HCT116 (cell line): ENCODE measurements at regions not wholly inside any gene's neighbourhood (a gene's known extent, or its start where the extent isn't known, plus 50 kb on each side); places are given as distances from the start of the nearest gene placed in this dataset.

Experiments used
- ATAC-seq: fragments of 200-7000 bp; cut with Tn5 transposase; 2 replicates; pipeline ENCODE4 v1.9.1; 2020; ENCODE audit warnings: mild to moderate bottlenecking, moderate library complexity
- BruUV-seq: library from RNA; stranded (reverse); fragments of 400-500 nt; replicated peaks from 2 replicates; lab custom pipeline; 2021; lab: Mats Ljungman, UMichigan
- CTCF ChIA-PET: fragments of 300-600 bp; sonication (Branson Sonifier 250); formaldehyde crosslinking; loops from one replicate; lab custom pipeline; 2021; ENCODE audit warnings: antibody characterized with exemption; lab: Charles Lee
- POLR2A ChIA-PET: fragments of 300-600, 350-600 bp; sonication (Branson Sonifier 250); formaldehyde crosslinking; loops from one replicate; lab custom pipeline; 2021; ENCODE audit warnings: antibody characterized with exemption; lab: Charles Lee
- RAD21 ChIA-PET, 2 experiments: fragments of 300-600 bp; sonication (Branson Sonifier 250); formaldehyde crosslinking; loops; one replicate each; lab custom pipeline; 2023; ENCODE audit warnings: low total read pairs in 2 of 2; ENCODE audit not compliant: uncharacterized antibody in 2 of 2, unreplicated experiment in 2 of 2, low non-redundant PET in 1 of 2; lab: Charles Lee
- DNase-seq: peaks from one replicate; pipeline ENCODE4 v3.0.0-alpha.2; 2010; ENCODE audit warnings: low read depth, low spot score
- H2AFZ ChIP-seq: fragments of 200-600 bp; shearing (Covaris generic), sonication (generic); 2 replicates; pipeline ENCODE4 v1.6.1; 2017; ENCODE audit warnings: low read depth, mixed run types, mixed read lengths, antibody characterized with exemption, low read length; ENCODE audit not compliant: poor library complexity, severe bottlenecking
- H3K27ac ChIP-seq: 2 replicates; pipeline ENCODE4 v1.5.1; 2012; ENCODE audit warnings: low read depth, low read length
- H3K27me3 ChIP-seq: fragments of 200-600 bp; sonication (generic); 2 replicates; pipeline ENCODE4 v1.6.1; 2016; ENCODE audit warnings: mixed run types, low read length, mixed read lengths; ENCODE audit not compliant: insufficient read depth
- H3K36me3 ChIP-seq, 2 experiments: fragments of 200-500 bp in 1 of 2; fragments of 200-600 bp in 1 of 2; sonication (Bioruptor generic) in 1 of 2; sonication (generic) in 1 of 2; 2 replicates each; pipeline versions ENCODE4 v1.5.1 to v1.6.1; 2014 to 2016; ENCODE audit warnings: low read length in 2 of 2, inconsistent platforms in 1 of 2, mixed read lengths in 1 of 2, mixed run types in 1 of 2; ENCODE audit not compliant: insufficient read depth in 2 of 2, control insufficient read depth in 1 of 2
- H3K4me1 ChIP-seq, 2 experiments: fragments of 200-600 bp in 1 of 2; sonication (generic) in 1 of 2; 2 replicates each; pipeline versions ENCODE4 v1.5.1 to v1.6.1; 2012 to 2017; ENCODE audit warnings: low read length in 2 of 2, inconsistent platforms in 1 of 2, mild to moderate bottlenecking in 1 of 2, mixed read lengths in 1 of 2, mixed run types in 1 of 2, moderate library complexity in 1 of 2; ENCODE audit not compliant: insufficient read depth in 2 of 2, control insufficient read depth in 1 of 2
- H3K4me2 ChIP-seq: fragments of 200-600 bp; sonication (generic); 2 replicates; pipeline ENCODE4 v1.6.1; 2017; ENCODE audit warnings: mixed run types, low read length, mixed read lengths
- H3K4me3 ChIP-seq, 2 experiments: fragments of 200-600 bp in 1 of 2; sonication (generic) in 1 of 2; replicated peaks in 1 of 2; 2 replicates each; pipeline ENCODE4 v1.5.1; 2011 to 2016; ENCODE audit warnings: low read length in 2 of 2, control low read depth in 1 of 2, low read depth in 1 of 2, mild to moderate bottlenecking in 1 of 2, mixed read lengths in 1 of 2, mixed run types in 1 of 2
- H3K79me2 ChIP-seq: fragments of 200-600 bp; sonication (generic); 2 replicates; pipeline ENCODE4 v1.6.1; 2017; ENCODE audit warnings: mild to moderate bottlenecking, mixed run types, low read length, moderate library complexity, mixed read lengths; ENCODE audit not compliant: insufficient read depth
- H3K9ac ChIP-seq: fragments of 200-600 bp; sonication (generic); 2 replicates; pipeline ENCODE4 v1.6.1; 2016; ENCODE audit warnings: low read length, mixed read lengths
- H3K9me2 ChIP-seq: fragments of 200-600 bp; sonication (generic), shearing (Covaris generic); 2 replicates; pipeline ENCODE4 v1.6.1; 2017; ENCODE audit warnings: mixed run types, mild to moderate bottlenecking, moderate library complexity; ENCODE audit not compliant: insufficient read depth
- H3K9me3 ChIP-seq, 2 experiments: fragments of 200-500 bp in 1 of 2; fragments of 200-600 bp in 1 of 2; sonication (Bioruptor generic) in 1 of 2; sonication (generic) in 1 of 2; 2 replicates each; pipeline ENCODE4 v1.6.1; 2014 to 2017; ENCODE audit warnings: low read length in 2 of 2, mixed read lengths in 2 of 2, inconsistent platforms in 1 of 2, low read depth in 1 of 2, mild to moderate bottlenecking in 1 of 2, mixed run types in 1 of 2, moderate library complexity in 1 of 2; ENCODE audit not compliant: control insufficient read depth in 1 of 2, insufficient read depth in 1 of 2
- H4K20me1 ChIP-seq: fragments of 200-600 bp; sonication (generic), shearing (Covaris generic); 2 replicates; pipeline ENCODE4 v1.6.1; 2017; ENCODE audit warnings: mixed run types, mild to moderate bottlenecking, moderate library complexity; ENCODE audit not compliant: insufficient read depth
- CBX3 ChIP-seq: IDR thresholded peaks from 2 replicates; pipeline ENCODE4 v1.6.1; 2012; ENCODE audit warnings: low read depth
- CEBPB ChIP-seq: IDR thresholded peaks from 2 replicates; pipeline ENCODE4 v1.6.1; 2012; ENCODE audit warnings: low read depth
- EGR1 ChIP-seq: IDR thresholded peaks from 2 replicates; pipeline ENCODE4 v1.6.1; 2012; ENCODE audit warnings: low read depth
- EZH2 ChIP-seq: fragments of 200-600 bp; sonication (generic); IDR thresholded peaks from 2 replicates; pipeline ENCODE4 v1.6.1; 2017; ENCODE audit warnings: antibody characterized with exemption, mixed run types
- EZH2phosphoT487 ChIP-seq: fragments of 200-600 bp; IDR thresholded peaks from 2 replicates; pipeline ENCODE4 v1.6.1; 2018; ENCODE audit warnings: antibody characterized with exemption, borderline replicate concordance
- POLR2AphosphoS5 ChIP-seq: IDR thresholded peaks from 2 replicates; pipeline ENCODE4 v1.6.1; 2011; ENCODE audit warnings: mild to moderate bottlenecking, low read depth, low read length, moderate library complexity
- RAD21 ChIP-seq: IDR thresholded peaks from 2 replicates; pipeline ENCODE4 v1.6.1; 2012; ENCODE audit warnings: low read depth, mild to moderate bottlenecking
- SIN3A ChIP-seq: IDR thresholded peaks from 2 replicates; pipeline ENCODE4 v1.6.1; 2012; ENCODE audit warnings: low read depth
- SP1 ChIP-seq: IDR thresholded peaks from 2 replicates; pipeline ENCODE4 v1.6.1; 2012; ENCODE audit warnings: low read depth
- YY1 ChIP-seq: IDR thresholded peaks from 2 replicates; pipeline ENCODE4 v1.6.1; 2011; ENCODE audit warnings: low read length, low read depth, moderate library complexity, mild to moderate bottlenecking; ENCODE audit not compliant: insufficient replicate concordance; ENCODE audit errors: extremely low read depth
- ZFX ChIP-seq: fragments of 450-650 bp; IDR thresholded peaks from 2 replicates; pipeline ENCODE4 v1.6.1; 2017
- intact Hi-C: fragments of 100-400 bp; cut with micrococcal nuclease; formaldehyde crosslinking; loops from 2 replicates; pipeline ENCODE4 v1.10.0; 2022
- TF ChIP-seq, protein P1 (sequence below): IDR thresholded peaks from 2 replicates; pipeline ENCODE4 v1.6.1; 2011; ENCODE audit warnings: mild to moderate bottlenecking, low read length, moderate library complexity; ENCODE audit not compliant: insufficient replicate concordance; ENCODE audit errors: extremely low read depth
- TF ChIP-seq, protein P2 (sequence below): IDR thresholded peaks from 2 replicates; pipeline ENCODE4 v1.6.1; 2012
- TF ChIP-seq, protein P3 (sequence below): IDR thresholded peaks from 2 replicates; pipeline ENCODE4 v1.6.1; 2012; ENCODE audit warnings: low read depth

DNA sequence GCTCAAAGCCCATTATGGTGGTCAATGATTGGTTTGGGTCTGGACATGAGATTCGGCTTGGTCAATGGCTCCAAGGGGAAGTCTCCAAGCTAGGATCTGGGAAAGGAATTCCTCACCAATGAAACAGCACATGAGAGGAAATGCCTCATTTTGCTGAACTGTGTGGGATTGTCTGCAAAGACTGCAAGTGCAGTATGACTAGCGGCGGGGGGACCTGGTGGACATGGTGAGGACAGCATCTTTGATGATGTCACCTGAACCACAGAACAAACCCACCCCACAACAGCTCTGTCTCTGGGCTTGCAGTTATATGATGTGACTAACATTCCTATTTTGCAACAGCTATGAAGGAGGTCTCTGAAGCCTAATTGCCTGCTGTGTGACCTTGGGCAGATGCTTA, 50.6 kb upstream of the NKD1 start:
- H2AFZ ChIP-seq = no peak overlapping the region
- no peaks in the 10 kb centered on the region for H3K9me2 ChIP-seq
- BruUV-seq = no TSS peak
- no peaks in the 10 kb centered on the region for H4K20me1 ChIP-seq
- ATAC-seq (no peak; the same call in 1 of the 2 replicates), DNase-seq (no peak)
- H3K36me3 ChIP-seq = no peaks in the 10 kb centered on the region
- H3K27me3 ChIP-seq = no peaks in the 10 kb centered on the region
- H3K9me3 ChIP-seq = no peaks in the 10 kb centered on the region
- POLR2A ChIA-PET = no interaction called here
- intact Hi-C loops = no loop called here
- no peaks in the 10 kb centered on the region for H3K79me2 ChIP-seq
- H3K4me3 ChIP-seq = no peak overlapping the region
- RAD21 ChIA-PET = no interaction called here
- no peak overlapping the region for H3K4me2 ChIP-seq
- no peak overlapping the region for H3K9ac ChIP-seq
- TF ChIP-seq POLR2AphosphoS5 = no peak
- TF ChIP-seq SP1 = no peak
- CTCF ChIA-PET = no interaction called here
- no peaks in the 10 kb centered on the region for H3K4me1 ChIP-seq
- no peak overlapping the region for H3K27ac ChIP-seq

DNA sequence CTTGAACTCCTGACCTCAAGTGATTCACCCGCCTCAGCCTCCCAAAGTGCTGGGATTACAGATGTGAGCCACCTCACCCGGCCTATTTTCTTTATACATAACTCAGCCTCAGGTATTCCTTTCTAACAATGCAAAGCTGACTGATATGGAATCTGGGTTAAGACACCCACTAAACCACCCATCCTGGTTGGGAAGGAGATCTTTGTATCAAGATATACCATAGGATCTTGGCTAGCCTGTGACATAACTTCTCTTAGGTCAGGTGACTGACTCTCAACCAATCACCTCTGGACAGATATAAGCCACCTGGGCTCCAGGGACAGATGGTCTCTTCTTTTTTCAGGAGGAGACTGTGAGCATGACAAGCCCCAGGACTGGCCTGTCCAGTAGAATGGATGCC, 51.2 kb upstream of the NKD1 start:
- H3K4me1 ChIP-seq = no peaks in the 10 kb centered on the region
- H3K9me2 ChIP-seq = no peaks in the 10 kb centered on the region
- H4K20me1 ChIP-seq = no peaks in the 10 kb centered on the region
- no peak overlapping the region for H3K4me3 ChIP-seq
- intact Hi-C loops = no loop called here
- H3K36me3 ChIP-seq = no peaks in the 10 kb centered on the region
- no peak for TF ChIP-seq ZFX
- no peak for TF ChIP-seq EGR1
- no peak for TF ChIP-seq RAD21
- TF ChIP-seq YY1 = no peak
- TF ChIP-seq, protein P1, sequence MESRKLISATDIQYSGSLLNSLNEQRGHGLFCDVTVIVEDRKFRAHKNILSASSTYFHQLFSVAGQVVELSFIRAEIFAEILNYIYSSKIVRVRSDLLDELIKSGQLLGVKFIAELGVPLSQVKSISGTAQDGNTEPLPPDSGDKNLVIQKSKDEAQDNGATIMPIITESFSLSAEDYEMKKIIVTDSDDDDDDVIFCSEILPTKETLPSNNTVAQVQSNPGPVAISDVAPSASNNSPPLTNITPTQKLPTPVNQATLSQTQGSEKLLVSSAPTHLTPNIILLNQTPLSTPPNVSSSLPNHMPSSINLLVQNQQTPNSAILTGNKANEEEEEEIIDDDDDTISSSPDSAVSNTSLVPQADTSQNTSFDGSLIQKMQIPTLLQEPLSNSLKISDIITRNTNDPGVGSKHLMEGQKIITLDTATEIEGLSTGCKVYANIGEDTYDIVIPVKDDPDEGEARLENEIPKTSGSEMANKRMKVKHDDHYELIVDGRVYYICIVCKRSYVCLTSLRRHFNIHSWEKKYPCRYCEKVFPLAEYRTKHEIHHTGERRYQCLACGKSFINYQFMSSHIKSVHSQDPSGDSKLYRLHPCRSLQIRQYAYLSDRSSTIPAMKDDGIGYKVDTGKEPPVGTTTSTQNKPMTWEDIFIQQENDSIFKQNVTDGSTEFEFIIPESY = no peak
- no peak for TF ChIP-seq SIN3A
- TF ChIP-seq, protein P2, sequence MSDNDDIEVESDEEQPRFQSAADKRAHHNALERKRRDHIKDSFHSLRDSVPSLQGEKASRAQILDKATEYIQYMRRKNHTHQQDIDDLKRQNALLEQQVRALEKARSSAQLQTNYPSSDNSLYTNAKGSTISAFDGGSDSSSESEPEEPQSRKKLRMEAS = no peak
- TF ChIP-seq, protein P3, sequence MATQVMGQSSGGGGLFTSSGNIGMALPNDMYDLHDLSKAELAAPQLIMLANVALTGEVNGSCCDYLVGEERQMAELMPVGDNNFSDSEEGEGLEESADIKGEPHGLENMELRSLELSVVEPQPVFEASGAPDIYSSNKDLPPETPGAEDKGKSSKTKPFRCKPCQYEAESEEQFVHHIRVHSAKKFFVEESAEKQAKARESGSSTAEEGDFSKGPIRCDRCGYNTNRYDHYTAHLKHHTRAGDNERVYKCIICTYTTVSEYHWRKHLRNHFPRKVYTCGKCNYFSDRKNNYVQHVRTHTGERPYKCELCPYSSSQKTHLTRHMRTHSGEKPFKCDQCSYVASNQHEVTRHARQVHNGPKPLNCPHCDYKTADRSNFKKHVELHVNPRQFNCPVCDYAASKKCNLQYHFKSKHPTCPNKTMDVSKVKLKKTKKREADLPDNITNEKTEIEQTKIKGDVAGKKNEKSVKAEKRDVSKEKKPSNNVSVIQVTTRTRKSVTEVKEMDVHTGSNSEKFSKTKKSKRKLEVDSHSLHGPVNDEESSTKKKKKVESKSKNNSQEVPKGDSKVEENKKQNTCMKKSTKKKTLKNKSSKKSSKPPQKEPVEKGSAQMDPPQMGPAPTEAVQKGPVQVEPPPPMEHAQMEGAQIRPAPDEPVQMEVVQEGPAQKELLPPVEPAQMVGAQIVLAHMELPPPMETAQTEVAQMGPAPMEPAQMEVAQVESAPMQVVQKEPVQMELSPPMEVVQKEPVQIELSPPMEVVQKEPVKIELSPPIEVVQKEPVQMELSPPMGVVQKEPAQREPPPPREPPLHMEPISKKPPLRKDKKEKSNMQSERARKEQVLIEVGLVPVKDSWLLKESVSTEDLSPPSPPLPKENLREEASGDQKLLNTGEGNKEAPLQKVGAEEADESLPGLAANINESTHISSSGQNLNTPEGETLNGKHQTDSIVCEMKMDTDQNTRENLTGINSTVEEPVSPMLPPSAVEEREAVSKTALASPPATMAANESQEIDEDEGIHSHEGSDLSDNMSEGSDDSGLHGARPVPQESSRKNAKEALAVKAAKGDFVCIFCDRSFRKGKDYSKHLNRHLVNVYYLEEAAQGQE = no peak
- no peak for TF ChIP-seq EZH2
- TF ChIP-seq CEBPB = no peak
- TF ChIP-seq CBX3 = no peak
- no peak for TF ChIP-seq EZH2phosphoT487
- no peak overlapping the region for H3K9ac ChIP-seq
- no peaks in the 10 kb centered on the region for H3K27me3 ChIP-seq
- ChIA-PET CTCF (no interaction called here), POLR2A (no interaction called here), RAD21 (no interaction called here)
- no peaks in the 10 kb centered on the region for H3K9me3 ChIP-seq
- no peak overlapping the region for H3K4me2 ChIP-seq
- no TSS peak for BruUV-seq
- no peaks in the 10 kb centered on the region for H3K79me2 ChIP-seq
- no peak overlapping the region for H2AFZ ChIP-seq
- ATAC-seq (peak; percentile 40; the same call in 1 of the 2 replicates), DNase-seq (no peak)
- no peak overlapping the region for H3K27ac ChIP-seq
